ENCODE measurements at regions not wholly inside any gene's neighbourhood (a gene's known extent, or its start where the extent isn't known, plus 50 kb on each side); places are given as distances from the start of the nearest gene placed in this dataset.

DNA sequence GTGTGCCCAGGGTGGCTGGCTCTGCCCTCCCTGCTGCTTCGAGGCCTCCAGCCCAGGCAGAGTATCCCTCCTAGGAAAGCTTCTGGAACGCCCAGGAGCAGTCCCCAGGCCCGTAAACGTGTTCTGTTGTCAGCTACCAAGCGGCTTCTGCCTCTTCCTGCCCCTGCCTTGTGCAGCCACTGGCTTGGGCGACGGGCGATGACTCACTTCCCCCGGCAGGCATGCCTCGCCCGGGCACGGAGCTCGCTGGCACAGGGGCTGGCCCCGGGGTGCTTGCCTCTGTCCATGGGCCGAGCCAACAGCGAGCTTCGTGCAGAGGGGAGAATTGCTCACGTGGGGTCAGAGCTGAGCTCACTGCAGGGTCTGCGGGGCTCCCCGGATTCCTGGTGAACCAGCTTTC is 86.7 kb upstream of the THBS2 start:
- DNase-seq (ENCODE audit: insufficient read length, low spot score) (peak; percentile 77), FAIRE-seq (peak; percentile 78)
- TF ChIP-seq POLR2A (IDR thresholded peaks at IDR 0.05; ENCODE audit: low read depth, low read length): no peak; the same call in 1 of the 2 replicates

DNA sequence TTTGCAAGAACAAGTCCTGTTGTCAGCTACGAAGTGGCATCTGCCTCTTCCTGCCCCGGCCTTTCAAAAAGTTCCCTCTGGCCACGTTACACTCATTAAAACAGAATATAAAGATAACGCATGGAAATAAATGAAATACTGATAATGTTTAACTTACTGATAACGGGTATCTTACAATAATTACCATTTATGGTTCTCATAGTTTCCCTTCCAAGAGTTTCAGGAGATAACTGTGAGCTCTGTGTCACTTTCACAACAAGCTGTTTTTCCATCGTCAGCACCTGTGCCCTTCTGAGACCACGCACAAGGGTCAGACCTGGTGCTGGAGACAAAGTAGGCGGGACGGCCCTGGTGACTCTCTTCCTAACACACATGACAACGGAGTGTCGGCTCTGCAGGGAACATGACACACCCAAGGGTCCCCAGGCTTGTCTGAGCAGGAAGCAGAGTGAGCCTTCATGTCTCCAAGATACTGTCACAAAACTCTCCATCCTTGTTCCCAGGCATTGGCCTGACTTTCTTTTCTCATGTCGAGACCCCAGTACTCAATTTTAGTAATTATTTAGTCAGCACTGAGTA is 86.2 kb upstream of the THBS2 start:
- TF ChIP-seq POLR2A (IDR thresholded peaks at IDR 0.05; ENCODE audit: low read depth, low read length): no peak
- DNase-seq (ENCODE audit: insufficient read length, low spot score): no peak
- no peak for FAIRE-seq

GRCh38 chr6:169339025-169339424 is 85.4 kb upstream of the THBS2 start:
- DNase-seq (ENCODE audit: insufficient read length, low spot score) (no peak), FAIRE-seq (no peak)
- no peak for TF ChIP-seq POLR2A (IDR thresholded peaks at IDR 0.05; ENCODE audit: low read depth, low read length)

GRCh38 chr6:169337886-169338445 is 84.3 kb upstream of the THBS2 start:
- no peak for FAIRE-seq

GRCh38 chr6:169335301-169335700 is 81.7 kb upstream of the THBS2 start:
- DNase-seq (ENCODE audit: insufficient read length, low spot score): no peak
- no peak for FAIRE-seq
- no peak for TF ChIP-seq POLR2A (IDR thresholded peaks at IDR 0.05; ENCODE audit: low read depth, low read length)

More at GRCh38 chr6:169337886-169338445, 84.3 kb upstream of the THBS2 start:
- no peak for DNase-seq (ENCODE audit: insufficient read length, low spot score)
- TF ChIP-seq POLR2A (IDR thresholded peaks at IDR 0.05; ENCODE audit: low read depth, low read length): no peak

- FAIRE-seq (no peak), DNase-seq (ENCODE audit: insufficient read length, low spot score) (no peak)
- TF ChIP-seq POLR2A (IDR thresholded peaks at IDR 0.05; ENCODE audit: low read depth, low read length): no peak
These were observed 78.6 kb upstream of the THBS2 start for GRCh38 chr6:169332250-169332649.

DNA sequence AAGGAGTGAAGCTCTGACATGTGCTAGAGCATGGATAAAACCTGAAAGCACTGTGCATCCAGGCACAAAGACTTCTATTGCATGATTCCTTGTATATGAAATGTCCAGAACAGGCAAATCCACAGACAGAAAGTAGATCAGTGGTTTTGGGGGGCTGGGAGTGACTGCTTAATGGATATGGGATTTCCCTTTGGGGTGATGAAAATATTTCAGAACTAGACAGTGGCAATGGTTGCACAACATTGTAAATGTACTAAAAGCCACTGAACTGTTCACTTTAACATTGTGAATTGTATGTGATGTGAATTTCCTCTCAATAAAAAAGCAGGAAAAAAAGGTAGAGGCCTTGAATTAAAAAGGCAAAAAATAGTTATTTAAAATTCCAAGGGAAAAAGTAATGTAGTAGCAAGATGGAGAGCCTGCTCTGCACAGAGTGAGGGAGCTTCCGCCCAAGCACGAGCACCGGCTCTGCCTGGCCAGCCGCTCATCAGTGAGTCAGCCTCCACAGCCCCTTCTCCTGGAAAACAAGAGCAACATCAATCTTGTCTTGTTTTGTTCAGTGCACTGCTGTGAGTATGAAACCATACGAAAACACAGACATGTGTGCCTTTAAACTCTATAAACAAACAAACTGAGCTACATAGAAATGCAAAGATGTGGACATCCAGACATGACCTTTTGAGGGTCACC is 74.6 kb upstream of the THBS2 start:
- DNase-seq (ENCODE audit: insufficient read length, low spot score) (peak; percentile 20), FAIRE-seq (no peak)
- no peak for TF ChIP-seq POLR2A (IDR thresholded peaks at IDR 0.05; ENCODE audit: low read depth, low read length)

DNA sequence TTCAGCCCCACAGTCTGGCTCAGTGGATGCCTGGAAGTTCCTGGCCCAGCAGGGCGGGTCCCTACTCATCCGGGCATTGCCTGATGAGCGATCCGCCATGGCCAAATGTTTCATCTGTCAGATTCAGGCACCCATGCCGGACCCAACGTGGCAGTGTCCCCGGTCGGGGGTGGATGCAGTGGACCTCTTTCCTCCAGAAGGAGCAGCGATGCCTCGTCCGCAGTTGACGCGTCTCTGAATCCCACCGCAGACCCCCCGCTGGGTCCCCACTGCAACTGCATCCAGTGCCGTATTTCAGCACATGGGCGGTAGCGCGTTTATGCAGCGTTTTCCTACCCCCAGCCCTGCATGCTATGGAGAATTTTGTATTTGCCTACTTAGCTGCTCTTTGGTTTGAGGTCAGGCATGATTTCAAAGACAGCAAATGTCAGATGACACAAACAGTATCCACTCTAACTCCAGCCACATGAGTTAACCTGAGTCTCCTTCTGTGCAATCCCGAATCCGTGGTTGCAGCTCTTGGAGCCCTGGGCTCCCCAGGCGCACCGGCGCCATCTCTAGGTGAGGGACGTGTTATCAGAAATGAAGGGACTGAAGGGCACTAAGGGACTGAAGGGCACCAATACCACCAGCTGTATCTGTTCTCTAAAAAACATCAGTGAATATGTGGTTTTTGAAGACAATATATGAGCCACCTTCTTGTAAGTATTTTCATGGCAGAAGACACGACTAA is 72.6 kb upstream of the THBS2 start:
- no peak for FAIRE-seq
- peak; percentile 20 for DNase-seq (ENCODE audit: insufficient read length, low spot score)

GRCh38 chr6:169324656-169325459 is 71.2 kb upstream of the THBS2 start:
- DNase-seq (ENCODE audit: insufficient read length, low spot score): no peak
- no peak for TF ChIP-seq POLR2A (IDR thresholded peaks at IDR 0.05; ENCODE audit: low read depth, low read length)
- no peak for FAIRE-seq

More for the DNA sequence above, 72.6 kb upstream of the THBS2 start:
- no peak for TF ChIP-seq POLR2A (IDR thresholded peaks at IDR 0.05; ENCODE audit: low read depth, low read length)

- no peak for FAIRE-seq
- no peak for DNase-seq (ENCODE audit: insufficient read length, low spot score)
- no peak for TF ChIP-seq POLR2A (IDR thresholded peaks at IDR 0.05; ENCODE audit: low read depth, low read length)
These were observed 70.4 kb upstream of the THBS2 start for GRCh38 chr6:169324086-169324485.

DNA sequence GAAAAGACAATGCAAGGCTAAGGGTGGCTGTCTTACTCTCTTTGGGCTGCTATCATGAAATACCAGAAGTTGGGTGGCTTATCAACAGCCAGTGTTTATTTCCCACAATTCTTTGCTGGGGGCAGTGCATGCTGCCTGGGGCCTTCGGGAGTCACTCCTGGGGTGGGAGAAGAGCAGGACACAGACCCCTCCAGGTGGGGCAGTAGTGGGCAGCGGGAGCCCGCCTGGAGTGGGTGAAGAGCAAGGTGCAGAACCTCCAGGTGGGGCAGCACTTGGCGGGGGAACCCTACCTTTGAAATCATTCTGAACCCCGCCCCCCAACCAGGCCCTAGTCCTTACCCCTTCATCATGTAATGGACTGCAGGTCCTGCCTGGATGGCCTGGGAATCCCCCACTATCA is 69.6 kb upstream of the THBS2 start:
- FAIRE-seq (no peak), DNase-seq (ENCODE audit: insufficient read length, low spot score) (no peak)

DNA sequence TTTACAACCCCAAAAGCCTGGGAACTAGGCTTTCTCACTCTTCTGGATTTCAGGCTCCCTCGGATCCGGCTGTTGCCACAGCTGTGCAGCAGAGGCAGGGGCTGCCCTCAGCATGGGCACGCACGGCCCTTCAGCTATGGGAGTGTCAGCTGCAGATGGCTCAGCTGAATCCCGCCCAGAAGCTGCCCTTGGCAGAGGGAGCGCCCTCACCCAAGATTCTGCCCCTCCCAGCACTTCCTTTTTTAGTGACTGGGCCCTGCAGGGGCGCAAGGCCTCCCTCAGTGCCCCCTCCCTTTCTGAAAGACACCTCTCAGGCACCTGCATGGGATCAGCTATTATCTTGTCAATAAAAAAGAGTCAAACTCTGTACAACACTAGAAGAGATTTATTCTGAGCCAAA is 67.9 kb upstream of the THBS2 start:
- no peak for DNase-seq (ENCODE audit: insufficient read length, low spot score)
- FAIRE-seq: no peak
- TF ChIP-seq POLR2A (IDR thresholded peaks at IDR 0.05; ENCODE audit: low read depth, low read length): no peak

More for the DNA sequence above, 69.6 kb upstream of the THBS2 start:
- no peak for TF ChIP-seq POLR2A (IDR thresholded peaks at IDR 0.05; ENCODE audit: low read depth, low read length)

GRCh38 chr6:169320013-169320412 is 66.4 kb upstream of the THBS2 start:
- TF ChIP-seq POLR2A (IDR thresholded peaks at IDR 0.05; ENCODE audit: low read depth, low read length): no peak
- no peak for FAIRE-seq

More at GRCh38 chr6:169320013-169320412, 66.4 kb upstream of the THBS2 start:
- no peak for DNase-seq (ENCODE audit: insufficient read length, low spot score)

Data from H54 (cell line).